ENCODE measurements at regions not wholly inside any gene's neighbourhood (a gene's known extent, or its start where the extent isn't known, plus 50 kb on each side); places are given as distances from the start of the nearest gene placed in this dataset.
"Not testable (repeated sequence)": the region's sequence is repeated elsewhere in the genome, so short reads cannot be mapped to it uniquely, and the experiment has no call there.

DNA sequence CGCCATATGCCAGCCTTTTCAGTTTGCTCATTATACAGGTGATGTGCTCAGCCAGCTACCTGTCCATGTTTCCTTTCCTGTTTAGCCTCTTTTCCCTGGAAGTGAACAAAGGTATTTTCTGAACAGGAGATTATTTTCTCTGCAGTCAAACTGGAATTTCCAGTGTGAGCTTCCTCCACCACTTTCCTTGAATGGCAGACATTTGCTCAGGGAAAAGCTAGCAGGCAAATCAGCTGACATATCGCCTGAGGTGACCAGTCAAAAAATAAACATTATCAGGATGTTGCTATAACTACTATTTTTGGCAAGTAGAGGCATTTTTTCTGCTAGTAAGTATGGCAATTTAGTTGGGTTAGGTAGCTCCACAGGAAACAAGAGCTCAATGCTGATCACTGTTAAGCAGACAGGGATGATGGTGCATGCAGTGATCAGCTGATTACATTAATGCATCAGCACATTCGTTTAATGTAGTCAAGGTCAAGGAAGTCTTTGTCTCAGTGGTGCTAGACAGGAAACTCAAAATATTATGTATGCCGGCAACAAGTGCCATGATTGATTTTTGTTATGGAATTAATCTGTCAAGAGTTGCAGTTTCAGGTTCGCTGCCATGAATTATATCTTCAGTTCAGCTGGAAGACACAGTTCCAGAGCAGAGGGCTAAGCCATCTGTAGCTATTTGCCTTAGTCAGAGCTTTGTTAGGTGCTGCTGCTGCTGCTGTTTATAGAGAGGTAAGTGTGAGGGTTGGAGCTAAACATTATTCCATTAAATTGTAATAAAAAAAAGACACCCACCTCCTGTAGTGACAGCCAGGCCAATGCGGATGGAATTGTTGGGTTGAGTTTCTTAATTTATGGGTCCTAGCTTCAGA, 179.7 kb upstream of the ST6GALNAC5 start:
- DNase-seq (ENCODE audit: low read depth) = no peak

DNA sequence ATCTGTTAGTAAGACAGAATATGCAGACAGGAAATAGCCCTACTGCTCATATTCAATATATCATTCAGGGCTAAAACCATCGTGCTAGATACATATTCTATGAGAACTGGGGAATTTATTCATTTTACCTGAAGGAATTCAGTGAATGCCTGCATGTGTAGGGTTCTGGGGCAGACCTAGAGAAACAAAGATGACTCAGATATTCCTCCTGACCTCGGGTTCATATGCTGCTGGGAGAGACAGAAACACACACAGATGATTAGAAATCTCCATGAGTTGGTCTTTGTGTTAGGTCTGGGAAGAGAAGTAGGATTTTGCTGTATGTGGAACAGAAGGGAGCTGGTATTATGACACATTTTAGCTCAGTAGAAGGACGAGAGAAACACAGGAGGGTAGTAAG, 176.5 kb upstream of the ST6GALNAC5 start:
- peak; percentile 5 for DNase-seq (ENCODE audit: low read depth)

DNA sequence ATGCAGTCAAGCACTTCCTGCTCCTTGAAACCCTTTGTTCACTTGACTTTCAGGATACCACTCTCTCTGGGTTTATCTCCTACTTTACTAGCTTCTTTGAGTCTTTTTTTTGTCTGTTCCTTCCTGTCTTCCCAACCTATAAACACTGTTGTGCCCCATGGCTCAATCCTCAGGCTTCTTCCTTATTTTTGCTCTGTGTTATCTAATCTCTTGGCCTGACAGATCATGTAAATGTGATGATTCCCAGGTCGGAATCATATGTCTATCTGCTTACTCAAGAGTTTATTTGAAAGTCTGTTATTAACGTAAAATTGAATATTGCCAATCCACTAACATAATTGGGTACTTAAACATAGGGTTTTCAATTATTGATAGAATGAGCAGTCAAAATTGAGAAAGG, 171.7 kb upstream of the ST6GALNAC5 start:
- no peak for DNase-seq (ENCODE audit: low read depth)

DNA sequence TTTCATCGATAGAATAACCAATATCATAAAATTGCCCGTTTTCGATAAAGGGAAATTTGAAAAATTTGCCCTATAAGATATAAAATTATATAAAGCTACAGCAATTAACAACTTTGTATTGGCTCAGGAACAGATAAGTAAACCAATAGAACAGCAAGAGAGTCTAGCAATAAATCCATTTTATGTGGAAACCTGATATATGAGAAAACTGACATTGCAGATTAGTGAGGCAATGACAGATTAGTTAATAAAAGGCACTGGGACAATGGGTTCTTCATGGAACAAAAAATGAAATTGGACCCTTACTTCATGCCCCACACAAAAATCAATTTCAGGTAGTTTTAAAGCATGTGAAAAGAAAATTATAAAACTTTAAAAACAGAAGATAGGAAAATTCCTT, 169.9 kb upstream of the ST6GALNAC5 start:
- DNase-seq (ENCODE audit: low read depth) = no peak

DNA sequence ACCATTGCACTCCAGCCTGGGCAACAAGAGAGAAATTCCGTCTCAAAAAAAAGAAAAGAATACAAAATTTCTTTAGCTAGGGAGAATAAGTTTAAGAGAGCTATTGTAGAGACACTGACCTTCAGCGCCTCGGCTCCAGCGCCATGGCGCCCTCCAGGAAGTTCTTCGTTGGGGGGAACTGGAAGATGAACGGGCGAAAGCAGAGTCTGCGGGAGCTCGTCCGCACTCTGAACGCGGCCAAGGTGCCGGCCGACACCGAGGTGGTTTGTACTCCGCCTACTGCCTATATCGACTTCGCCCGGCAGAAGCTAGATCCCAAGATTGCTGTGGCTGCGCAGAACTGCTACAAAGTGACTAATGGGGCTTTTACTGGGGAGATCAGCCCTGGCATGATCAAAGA, 167.6 kb upstream of the ST6GALNAC5 start:
- not testable (repeated sequence) for DNase-seq (ENCODE audit: low read depth)

DNA sequence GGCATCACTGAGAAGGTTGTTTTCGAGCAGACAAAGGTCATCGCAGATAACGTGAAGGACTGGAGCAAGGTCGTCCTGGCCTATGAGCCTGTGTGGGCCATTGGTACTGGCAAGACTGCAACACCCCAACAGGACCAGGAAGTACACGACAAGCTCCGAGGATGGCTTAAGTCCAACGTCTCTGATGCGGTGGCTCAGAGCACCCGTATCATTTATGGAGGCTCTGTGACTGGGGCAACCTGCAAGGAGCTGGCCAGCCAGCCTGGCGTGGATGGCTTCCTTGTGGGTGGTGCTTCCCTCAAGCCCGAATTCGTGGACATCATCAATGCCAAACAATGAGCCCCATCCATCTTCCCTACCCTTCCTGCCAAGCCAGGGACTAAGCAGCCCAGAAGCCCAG, 167.1 kb upstream of the ST6GALNAC5 start:
- DNase-seq (ENCODE audit: low read depth) = not testable (repeated sequence)

DNA sequence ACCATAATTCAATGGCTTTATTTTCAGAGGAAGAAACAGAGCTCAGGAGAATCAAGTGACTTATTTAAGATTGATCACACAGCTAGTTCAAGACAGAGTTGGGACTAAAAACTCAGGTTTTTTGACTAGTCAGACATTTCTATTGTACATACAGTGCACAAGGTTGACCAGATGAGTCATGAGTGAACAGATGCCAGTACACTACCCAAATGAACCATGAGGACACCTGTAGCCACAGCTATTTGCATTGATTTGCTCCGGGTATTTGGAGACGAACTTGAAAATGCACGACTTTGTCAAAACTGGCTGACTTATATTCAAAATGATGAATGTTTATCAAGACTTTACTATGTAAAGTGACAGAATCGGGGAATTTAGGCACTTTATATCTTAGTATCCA, 161.7 kb upstream of the ST6GALNAC5 start:
- DNase-seq (ENCODE audit: low read depth) = no peak

DNA sequence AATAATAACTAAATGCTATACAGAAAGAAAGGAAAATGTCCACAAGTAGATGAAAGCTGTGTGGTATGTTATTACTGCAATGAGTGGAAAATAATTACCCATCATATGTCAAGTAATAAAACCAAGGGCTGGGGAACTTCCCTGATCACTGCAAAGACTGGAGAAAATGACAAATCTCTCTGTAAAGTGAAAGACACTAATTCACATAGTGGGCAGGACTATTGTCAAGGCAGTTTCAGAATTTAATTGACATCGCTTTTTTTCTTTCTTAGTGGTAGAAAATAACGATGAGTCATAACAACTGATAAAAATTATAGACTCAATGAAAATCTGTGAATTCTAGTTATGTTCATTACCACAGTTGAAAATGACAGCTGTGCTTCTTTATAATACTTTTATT, 153.7 kb upstream of the ST6GALNAC5 start:
- DNase-seq (ENCODE audit: low read depth) = no peak

DNA sequence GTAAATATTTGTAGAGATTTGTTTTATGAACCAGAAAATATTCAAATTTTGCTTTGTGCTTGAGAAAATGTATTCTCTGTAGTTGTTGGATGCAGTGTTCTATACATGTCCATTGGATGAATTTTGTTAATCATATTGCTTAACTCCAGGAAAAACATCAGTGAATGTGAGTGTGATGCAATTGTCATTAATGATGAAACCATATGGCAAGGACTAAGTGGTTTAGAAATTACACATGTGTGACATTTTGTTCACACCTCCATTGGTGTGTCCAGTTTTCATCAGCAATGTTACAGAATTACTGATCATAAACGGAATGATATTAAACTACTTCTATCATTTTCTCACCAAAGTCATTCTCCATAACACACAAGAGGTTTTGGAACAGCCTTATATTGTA, 151.8 kb upstream of the ST6GALNAC5 start:
- DNase-seq (ENCODE audit: low read depth) = no peak

DNA sequence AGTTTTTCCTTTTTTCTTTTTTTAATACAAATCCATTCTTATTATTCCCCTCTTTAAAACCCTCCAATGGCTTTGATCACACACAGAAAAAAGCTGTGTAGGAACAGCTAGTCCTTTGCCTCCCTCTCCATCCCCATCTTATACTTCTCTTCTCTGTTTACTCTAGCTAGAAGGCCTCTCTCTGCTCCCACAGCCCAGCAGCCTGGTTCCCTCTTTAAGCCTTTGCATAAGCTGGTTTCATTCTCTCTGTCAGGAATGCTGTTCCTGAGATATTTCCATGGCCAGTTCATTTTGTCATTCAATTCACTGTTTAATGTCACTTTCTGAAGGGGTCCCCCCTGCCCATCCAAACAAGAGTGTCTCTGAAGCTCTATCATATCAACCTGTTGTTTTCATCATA, 143.3 kb upstream of the ST6GALNAC5 start:
- DNase-seq (ENCODE audit: low read depth) = no peak

DNA sequence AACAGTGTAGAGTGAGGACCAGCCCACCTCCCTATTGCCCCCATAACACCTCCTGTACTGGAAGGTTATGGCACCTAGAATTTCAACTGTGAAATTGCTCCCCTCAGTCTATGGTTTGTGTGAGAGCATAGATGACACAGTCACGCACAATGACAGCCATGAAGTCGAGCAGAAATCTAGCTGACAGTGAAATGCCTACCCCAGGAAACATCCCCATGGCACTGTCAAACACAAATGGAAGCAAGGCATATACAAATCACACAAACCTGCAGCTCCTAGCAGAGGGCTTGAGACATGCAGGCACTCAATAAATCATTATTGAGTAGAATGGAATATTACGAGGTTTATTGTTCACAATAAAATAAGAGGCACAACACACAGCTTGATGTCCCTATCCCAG, 142.5 kb upstream of the ST6GALNAC5 start:
- DNase-seq (ENCODE audit: low read depth) = no peak

DNA sequence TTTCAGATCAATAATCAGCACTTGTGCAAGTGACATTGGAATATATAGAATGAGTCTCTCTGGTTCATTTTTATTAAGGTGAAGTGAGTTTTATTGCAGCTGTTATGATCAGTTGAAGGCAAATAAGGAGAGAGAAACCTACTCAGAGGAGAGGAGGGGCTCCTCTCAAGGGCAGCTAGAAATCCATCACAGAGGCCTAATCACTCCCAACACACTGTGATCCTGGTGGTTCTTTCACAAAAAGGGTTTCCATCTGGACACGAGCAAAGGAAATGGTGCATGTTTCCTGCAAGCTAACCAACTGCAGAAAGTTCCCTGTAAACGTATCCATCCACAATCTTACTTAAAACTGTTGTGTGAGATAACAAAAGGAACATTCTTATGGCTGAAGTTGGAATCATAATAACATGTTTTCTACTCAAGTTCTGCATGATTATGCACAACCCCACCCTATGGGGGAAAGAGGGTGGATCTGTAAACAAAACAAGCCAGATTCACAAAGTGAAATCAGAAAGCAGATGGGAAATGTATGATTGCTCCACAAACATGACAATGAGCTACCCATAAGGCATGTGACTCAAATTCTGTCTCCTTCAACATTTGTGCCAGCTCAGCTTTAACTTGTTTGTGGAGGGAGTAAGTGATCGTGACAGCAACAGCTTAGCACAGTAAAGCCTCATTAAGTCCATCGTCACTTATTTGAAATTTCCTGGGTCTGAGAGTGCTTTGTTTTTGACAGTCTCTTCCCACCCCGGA, 141.2 kb upstream of the ST6GALNAC5 start:
- no peak for DNase-seq (ENCODE audit: low read depth)

DNA sequence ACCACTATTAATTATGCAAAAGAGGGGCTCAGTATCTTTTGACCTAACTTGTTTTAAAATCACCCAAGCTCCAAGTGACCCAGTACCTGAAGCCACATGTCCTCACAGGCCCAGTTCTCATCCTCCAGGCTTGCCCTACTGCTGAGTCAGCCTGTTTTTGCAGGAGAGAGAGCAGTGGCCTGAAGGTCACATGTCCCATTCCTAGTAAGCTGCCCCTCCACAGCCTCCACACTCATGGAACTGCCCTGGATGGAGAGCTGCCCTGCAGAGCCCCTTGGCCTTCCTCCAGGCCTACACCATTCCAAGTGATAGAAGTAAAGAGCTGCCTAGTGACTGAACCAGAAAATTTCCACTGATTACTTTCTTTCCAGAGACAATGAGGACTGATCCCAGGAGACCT, 139.8 kb upstream of the ST6GALNAC5 start:
- DNase-seq (ENCODE audit: low read depth) = no peak

DNA sequence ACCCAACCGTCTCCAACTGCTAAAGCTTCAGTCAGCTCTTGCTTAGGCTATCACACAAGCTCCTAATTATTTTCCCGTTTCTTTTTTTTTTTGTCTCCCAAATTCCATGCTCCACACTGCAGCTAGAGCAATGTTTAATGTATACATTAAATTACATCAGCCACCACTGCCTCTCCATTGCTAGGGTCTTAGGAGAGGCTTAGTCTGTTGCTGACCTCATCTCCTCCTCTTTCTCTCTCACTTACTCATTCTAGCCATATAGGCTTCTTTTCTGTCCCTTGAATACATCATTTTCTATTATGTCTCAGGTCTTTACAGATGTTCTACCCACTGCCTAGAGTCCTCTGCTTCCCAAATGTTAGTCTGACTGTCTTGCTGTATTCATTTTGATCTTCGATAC, 138.1 kb upstream of the ST6GALNAC5 start:
- DNase-seq (ENCODE audit: low read depth) = no peak

DNA sequence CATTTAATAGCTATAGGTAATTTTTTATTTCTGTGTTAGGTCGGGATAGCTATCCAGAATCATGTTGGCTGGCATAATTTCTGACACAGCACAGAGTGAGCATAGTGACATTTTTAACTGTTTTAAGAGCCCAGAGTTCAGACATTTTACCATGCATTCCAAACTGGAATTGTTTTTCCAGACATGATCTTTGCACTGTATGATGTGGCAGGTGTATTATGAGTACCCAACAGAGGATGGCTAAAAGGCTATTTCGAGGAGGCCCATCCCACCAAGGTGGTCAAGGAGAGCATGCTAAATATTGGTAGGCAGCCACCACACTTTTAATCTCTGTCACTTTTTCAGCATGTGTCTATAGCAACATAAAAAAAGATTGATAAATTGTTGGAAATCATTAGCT, 137.3 kb upstream of the ST6GALNAC5 start:
- DNase-seq (ENCODE audit: low read depth) = no peak

DNA sequence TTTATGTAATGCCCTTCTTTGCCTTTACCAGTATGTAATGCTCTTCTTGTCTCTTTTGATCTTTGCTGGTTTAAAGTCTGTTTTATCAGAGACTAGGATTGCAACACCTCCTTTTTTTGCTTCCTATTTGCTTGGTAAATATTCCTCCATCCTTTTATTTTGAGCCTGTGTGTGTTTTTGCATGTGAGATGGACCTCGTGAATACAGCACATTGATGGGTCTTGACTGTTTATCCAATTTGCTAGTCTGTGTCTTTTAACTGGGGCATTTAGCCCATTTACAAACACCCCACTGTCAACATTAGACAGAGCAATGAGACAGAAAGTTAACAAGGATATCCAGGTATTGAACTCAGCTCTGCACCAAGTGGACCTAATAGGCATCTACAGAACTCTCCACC, 128.9 kb upstream of the ST6GALNAC5 start:
- not testable (repeated sequence) for DNase-seq (ENCODE audit: low read depth)

DNA sequence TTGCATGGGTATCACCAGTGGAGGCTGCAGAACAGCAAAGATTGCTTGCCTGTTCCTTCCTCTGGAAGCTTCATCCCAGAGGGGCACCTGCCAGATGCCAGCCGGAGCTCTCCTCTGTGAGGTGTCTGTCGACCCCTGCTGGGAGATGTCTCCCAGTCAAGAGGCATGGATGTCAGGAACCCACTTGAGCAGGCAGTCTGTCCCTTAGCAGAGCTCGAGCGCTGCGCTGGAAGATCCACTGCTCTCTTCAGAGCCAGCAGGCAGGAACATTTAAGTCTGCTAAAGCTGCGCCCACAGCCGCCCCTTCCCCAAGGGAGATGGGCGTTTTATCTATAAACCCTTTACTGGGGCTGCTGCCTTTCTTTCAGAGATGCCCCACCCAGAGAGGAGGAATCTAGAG, 126.3 kb upstream of the ST6GALNAC5 start:
- DNase-seq (ENCODE audit: low read depth) = not testable (repeated sequence)

DNA sequence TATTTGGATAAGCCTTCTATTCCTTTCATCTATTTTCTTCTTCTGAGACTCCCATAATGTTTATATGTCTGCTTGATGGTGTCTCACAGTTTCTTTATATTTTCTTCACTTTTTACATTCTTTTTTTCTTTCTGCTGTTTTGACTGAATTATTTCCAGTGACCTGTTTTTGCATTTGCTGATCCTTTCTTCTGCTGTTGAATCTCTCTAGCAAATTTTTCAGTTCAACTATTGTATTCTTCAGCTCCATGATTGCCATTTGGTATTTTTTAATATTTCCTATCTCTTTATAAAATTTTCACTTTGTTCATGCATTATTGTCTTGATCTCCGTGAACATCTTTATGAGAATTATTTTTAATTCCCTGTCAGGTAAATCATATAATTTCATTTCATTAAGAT, 122.3 kb upstream of the ST6GALNAC5 start:
- DNase-seq (ENCODE audit: low read depth) = no peak

DNA sequence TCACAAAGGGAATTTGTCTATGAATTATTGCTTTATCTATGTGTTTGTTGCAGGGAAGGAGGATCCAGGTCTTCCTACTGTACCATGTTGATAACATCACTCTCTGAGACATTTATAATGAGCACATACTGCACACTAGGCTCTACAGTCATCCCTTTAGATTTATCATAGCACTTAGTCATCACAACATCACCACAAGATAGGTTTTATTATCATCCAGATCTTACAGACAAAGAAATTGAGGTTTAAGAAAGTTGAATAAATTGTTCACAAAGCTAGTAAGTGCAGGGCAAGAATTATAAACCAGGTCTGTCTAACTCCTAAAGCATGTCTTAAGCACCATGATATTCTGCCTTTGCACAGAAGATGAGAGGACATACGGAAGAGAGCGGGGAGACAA, 121.1 kb upstream of the ST6GALNAC5 start:
- no peak for DNase-seq (ENCODE audit: low read depth)

DNA sequence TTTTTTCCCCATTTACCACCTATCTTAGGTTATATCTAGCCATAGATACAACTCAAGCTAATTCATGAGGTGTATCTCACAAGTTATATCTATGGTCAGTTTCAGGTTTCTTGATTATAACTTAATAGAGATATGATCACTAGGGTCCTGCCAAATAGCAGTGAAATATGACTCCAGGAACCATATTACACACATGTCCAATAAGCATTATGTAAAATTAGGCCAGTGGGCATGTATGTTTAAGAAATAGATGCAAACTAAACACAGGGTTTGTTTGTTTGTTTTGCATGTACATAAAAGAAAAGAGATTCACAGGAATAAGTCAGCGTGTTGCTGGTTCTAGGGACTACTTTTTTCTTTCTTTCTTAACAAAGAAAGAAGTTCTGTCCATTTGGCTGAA, 112.5 kb upstream of the ST6GALNAC5 start:
- DNase-seq (ENCODE audit: low read depth) = no peak

DNA sequence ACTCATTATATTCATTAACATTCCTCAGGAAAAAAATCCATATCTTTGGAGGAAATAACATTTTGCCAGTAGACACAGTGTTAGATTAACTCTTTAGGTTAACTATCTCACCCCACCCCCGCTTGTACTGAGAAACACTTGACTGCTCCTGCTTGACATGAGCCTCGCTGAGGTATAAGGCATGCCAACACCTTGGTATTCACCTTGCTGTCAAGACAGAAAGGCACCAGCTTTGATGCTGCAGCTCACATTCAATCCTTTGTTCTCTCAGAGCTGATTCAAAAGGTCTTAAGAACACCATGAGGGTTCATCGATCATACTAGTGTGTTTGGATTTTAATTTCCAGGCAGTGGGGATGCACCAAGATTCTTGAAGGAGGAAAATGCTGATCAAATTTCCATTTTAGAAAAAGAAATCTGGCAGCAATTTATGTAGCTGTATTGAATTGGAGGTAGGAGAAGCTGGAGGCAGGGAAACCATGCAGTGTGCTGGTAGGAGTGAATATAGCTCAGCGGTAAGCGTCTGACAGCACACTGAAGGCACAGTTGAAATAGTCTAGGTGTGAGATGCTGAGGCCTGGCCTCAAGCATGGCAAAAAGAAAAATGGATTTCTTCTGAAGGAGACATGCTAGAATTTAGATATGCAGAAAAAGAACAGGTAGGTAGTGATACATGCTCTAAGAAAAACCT, 108.0 kb upstream of the ST6GALNAC5 start:
- no peak for DNase-seq (ENCODE audit: low read depth)

DNA sequence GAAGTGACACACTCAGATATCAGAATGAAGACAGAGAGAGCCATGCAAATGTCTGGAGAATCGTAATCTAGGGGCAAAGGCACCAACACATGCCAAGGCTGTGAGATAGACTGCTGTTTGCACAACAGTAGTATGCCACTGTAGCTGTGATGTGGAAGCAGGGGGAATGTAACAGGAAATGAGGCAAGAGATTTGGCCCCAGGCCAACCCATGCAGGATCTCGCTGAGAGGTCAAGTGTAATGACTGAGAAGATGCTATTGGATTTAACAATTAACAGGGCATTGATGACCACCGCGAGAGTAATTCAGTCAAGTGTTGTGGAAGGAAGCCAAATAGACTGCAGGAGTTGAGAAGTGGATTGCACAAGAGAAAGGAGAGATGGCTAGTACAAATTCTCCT, 107.3 kb upstream of the ST6GALNAC5 start:
- DNase-seq (ENCODE audit: low read depth) = peak; percentile 74

DNA sequence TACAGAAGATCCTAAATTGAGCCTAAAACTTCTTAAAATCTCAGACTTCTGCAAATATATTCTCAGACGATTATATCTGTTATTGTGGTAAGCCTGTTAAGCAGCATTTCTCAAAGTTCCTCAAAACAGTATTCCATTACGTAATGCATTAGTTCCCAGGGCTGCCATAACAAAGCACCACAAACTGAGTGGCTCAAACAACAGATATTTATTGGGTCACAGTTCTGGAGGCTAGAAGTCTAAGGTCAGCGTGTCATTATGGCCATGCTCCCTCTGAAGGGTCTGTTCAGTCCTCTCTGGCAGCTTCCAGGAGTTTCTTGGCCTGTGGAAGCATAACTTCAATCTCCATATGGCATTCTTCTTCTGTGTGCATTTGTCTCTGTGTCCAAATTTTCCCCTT, 103.5 kb upstream of the ST6GALNAC5 start:
- DNase-seq (ENCODE audit: low read depth) = no peak

All from HS-5 (cell line).